ENCODE measurements at regions not wholly inside any gene's neighbourhood (a gene's known extent, or its start where the extent isn't known, plus 50 kb on each side); places are given as distances from the start of the nearest gene placed in this dataset.

DNA sequence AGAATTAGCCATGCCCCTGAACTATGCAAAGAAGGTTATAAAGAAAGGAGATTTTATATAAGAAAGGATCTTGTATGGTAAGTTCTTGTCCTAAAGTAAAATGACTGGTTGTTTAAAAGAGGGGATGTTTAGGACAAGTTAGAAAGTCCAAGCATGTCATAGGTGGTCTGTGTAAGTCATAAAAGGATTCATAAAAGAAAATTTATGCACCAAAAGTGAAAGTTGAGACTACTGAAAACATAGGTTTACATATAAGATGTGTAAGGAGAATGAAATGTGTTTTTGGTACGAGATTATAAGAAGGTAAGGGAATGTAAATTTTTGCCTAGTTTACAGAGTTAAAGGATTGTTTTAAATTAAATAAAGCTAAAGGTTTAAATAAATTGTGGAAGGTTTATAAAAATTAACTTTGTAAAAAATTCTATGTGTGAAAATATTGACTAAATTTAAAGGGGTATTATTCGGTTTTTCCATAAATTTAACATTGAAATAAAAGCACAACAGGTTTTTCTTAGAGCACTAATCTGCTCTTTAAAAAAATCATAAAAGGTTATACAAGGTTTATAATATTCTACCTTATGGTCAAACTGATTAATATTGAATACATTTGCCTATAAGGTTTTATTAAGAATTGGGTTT, 93.6 kb upstream of the UST start:
- Histone ChIP-seq H3K9ac (ENCODE audit: low read length) (no peak overlapping the region), H3K4me3 (ENCODE audit: low read depth, low read length) (no peak overlapping the region), H3K9me3 (ENCODE audit: control insufficient read depth, insufficient read depth, low read depth, low read length) (peaks cover 77% of the 10 kb centered on the region), H3K4me1 (ENCODE audit: control insufficient read depth, insufficient read depth, low read length) (no peaks in the 10 kb centered on the region), H3K27me3 (ENCODE audit: control insufficient read depth, insufficient read depth, low read length) (no peaks in the 10 kb centered on the region), H3K27ac (ENCODE audit: low read depth, low read length) (no peak overlapping the region), H3K36me3 (ENCODE audit: control insufficient read depth, insufficient read depth, low read length) (no peaks in the 10 kb centered on the region)

GRCh38 chr6:148657048-148657447, 89.8 kb upstream of the UST start:
- Histone ChIP-seq H3K36me3 (ENCODE audit: control insufficient read depth, insufficient read depth, low read length) (no peaks in the 10 kb centered on the region), H3K9me3 (ENCODE audit: control insufficient read depth, insufficient read depth, low read depth, low read length) (peaks cover 62% of the 10 kb centered on the region), H3K27ac (ENCODE audit: low read depth, low read length) (no peak overlapping the region), H3K9ac (ENCODE audit: low read length) (no peak overlapping the region), H3K4me1 (ENCODE audit: control insufficient read depth, insufficient read depth, low read length) (no peaks in the 10 kb centered on the region), H3K27me3 (ENCODE audit: control insufficient read depth, insufficient read depth, low read length) (no peaks in the 10 kb centered on the region), H3K4me3 (ENCODE audit: low read depth, low read length) (no peak overlapping the region)

GRCh38 chr6:148658681-148659430, 88.0 kb upstream of the UST start:
- H3K36me3 ChIP-seq (ENCODE audit: control insufficient read depth, insufficient read depth, low read length): no peaks in the 10 kb centered on the region
- H3K9me3 ChIP-seq (ENCODE audit: control insufficient read depth, insufficient read depth, low read depth, low read length): peaks cover 53% of the 10 kb centered on the region
- H3K4me3 ChIP-seq (ENCODE audit: low read depth, low read length): no peak overlapping the region
- H3K4me1 ChIP-seq (ENCODE audit: control insufficient read depth, insufficient read depth, low read length): no peaks in the 10 kb centered on the region
- H3K9ac ChIP-seq (ENCODE audit: low read length): no peak overlapping the region
- no peak overlapping the region for H3K27ac ChIP-seq (ENCODE audit: low read depth, low read length)
- no peaks in the 10 kb centered on the region for H3K27me3 ChIP-seq (ENCODE audit: control insufficient read depth, insufficient read depth, low read length)

- Histone ChIP-seq H3K9me3 (ENCODE audit: control insufficient read depth, insufficient read depth, low read depth, low read length) (peaks cover 46% of the 10 kb centered on the region), H3K9ac (ENCODE audit: low read length) (no peak overlapping the region), H3K27me3 (ENCODE audit: control insufficient read depth, insufficient read depth, low read length) (no peaks in the 10 kb centered on the region), H3K36me3 (ENCODE audit: control insufficient read depth, insufficient read depth, low read length) (no peaks in the 10 kb centered on the region), H3K27ac (ENCODE audit: low read depth, low read length) (no peak overlapping the region), H3K4me3 (ENCODE audit: low read depth, low read length) (no peak overlapping the region), H3K4me1 (ENCODE audit: control insufficient read depth, insufficient read depth, low read length) (peaks cover 4% of the 10 kb centered on the region)
These were observed 79.4 kb upstream of the UST start for GRCh38 chr6:148667395-148667794.

- no peak overlapping the region for H3K27ac ChIP-seq (ENCODE audit: low read depth, low read length)
- H3K9me3 ChIP-seq (ENCODE audit: control insufficient read depth, insufficient read depth, low read depth, low read length): peaks cover 36% of the 10 kb centered on the region
- H3K4me1 ChIP-seq (ENCODE audit: control insufficient read depth, insufficient read depth, low read length): peaks cover 4% of the 10 kb centered on the region
- H3K27me3 ChIP-seq (ENCODE audit: control insufficient read depth, insufficient read depth, low read length): no peaks in the 10 kb centered on the region
- H3K4me3 ChIP-seq (ENCODE audit: low read depth, low read length): no peak overlapping the region
- H3K9ac ChIP-seq (ENCODE audit: low read length): no peak overlapping the region
- H3K36me3 ChIP-seq (ENCODE audit: control insufficient read depth, insufficient read depth, low read length): no peaks in the 10 kb centered on the region
These were observed 75.7 kb upstream of the UST start for GRCh38 chr6:148671085-148671484.

DNA sequence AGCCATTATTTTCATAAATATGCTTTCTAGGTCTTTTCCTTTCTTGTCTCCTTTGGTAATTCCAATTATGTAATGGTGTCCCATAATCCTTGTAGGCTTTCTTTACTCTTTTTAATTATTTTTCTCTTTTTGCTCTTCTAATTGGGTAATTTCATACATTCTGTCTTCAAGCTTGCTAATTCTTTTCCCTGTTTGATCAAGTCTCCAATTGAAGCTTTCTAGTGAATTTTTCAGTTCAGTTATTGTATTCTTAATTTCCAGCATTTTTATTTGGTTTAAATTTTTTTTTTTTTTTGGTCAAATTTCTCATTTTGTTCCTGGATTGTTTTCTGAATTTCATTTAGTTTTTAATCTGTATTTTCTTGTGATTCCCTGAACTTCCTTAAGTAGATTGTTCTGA, 74.9 kb upstream of the UST start:
- Histone ChIP-seq H3K9ac (ENCODE audit: low read length) (no peak overlapping the region), H3K4me3 (ENCODE audit: low read depth, low read length) (no peak overlapping the region), H3K9me3 (ENCODE audit: control insufficient read depth, insufficient read depth, low read depth, low read length) (peaks cover 28% of the 10 kb centered on the region; the same call in 1 of the 2 replicates), H3K4me1 (ENCODE audit: control insufficient read depth, insufficient read depth, low read length) (peaks cover 4% of the 10 kb centered on the region), H3K27me3 (ENCODE audit: control insufficient read depth, insufficient read depth, low read length) (no peaks in the 10 kb centered on the region), H3K36me3 (ENCODE audit: control insufficient read depth, insufficient read depth, low read length) (no peaks in the 10 kb centered on the region), H3K27ac (ENCODE audit: low read depth, low read length) (no peak overlapping the region)

GRCh38 chr6:148674306-148674705, 72.5 kb upstream of the UST start:
- no peak overlapping the region for H3K4me3 ChIP-seq (ENCODE audit: low read depth, low read length)
- H3K9me3 ChIP-seq (ENCODE audit: control insufficient read depth, insufficient read depth, low read depth, low read length): peaks cover 32% of the 10 kb centered on the region
- peaks cover 4% of the 10 kb centered on the region for H3K4me1 ChIP-seq (ENCODE audit: control insufficient read depth, insufficient read depth, low read length)
- no peaks in the 10 kb centered on the region for H3K27me3 ChIP-seq (ENCODE audit: control insufficient read depth, insufficient read depth, low read length)
- no peak overlapping the region for H3K9ac ChIP-seq (ENCODE audit: low read length)
- H3K36me3 ChIP-seq (ENCODE audit: control insufficient read depth, insufficient read depth, low read length): 0 out of 2 replicates have a peak, but pooled peaks cover 2% of the 10 kb centered on the region
- H3K27ac ChIP-seq (ENCODE audit: low read depth, low read length): no peak overlapping the region

DNA sequence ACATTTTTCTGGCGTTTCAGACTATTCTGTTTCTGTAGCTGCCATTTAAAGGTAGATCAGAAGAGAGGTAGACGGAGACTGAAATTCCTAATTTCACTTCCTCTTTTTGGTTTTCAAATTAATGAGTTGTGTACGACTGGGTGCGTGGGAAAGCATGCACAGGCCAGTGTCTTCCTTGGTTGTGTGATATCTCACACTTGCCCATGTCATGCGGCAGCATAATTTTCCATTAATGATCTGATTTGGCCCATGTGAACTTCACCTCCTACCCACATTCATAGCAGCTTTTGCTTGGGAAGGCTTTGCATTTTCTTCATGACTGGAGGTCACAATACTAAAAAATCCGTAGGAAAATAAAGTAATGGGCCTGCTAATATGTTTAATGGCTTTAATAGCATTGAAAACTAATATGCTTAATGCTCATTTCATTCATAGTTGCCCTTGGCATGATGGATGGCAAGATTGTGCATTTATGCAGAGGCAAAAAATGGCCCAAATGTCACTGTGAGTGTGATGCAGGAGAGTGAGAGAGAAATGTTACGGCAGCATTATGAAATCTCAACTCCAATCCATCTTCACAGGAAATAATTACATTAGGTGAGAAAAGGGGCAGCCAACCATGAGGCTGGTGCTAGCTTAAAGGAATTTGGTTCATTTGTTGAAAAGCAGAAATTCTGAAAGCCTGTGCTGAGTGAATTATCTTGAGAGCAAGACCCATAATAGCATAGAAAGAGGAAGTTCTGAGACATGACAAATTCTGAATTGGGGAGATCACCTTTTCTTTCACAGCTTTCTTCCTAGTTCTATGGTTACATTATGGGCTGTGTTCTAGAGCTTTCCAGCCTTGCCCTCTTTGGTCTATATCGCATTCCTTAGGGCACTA, 69.0 kb upstream of the UST start:
- no peak overlapping the region for H3K27ac ChIP-seq (ENCODE audit: low read depth, low read length)
- no peak overlapping the region for H3K4me3 ChIP-seq (ENCODE audit: low read depth, low read length)
- H3K9ac ChIP-seq (ENCODE audit: low read length): no peak overlapping the region
- H3K4me1 ChIP-seq (ENCODE audit: control insufficient read depth, insufficient read depth, low read length): no peaks in the 10 kb centered on the region
- 0 out of 2 replicates have a peak, but pooled peaks cover 2% of the 10 kb centered on the region for H3K36me3 ChIP-seq (ENCODE audit: control insufficient read depth, insufficient read depth, low read length)
- H3K27me3 ChIP-seq (ENCODE audit: control insufficient read depth, insufficient read depth, low read length): no peaks in the 10 kb centered on the region
- H3K9me3 ChIP-seq (ENCODE audit: control insufficient read depth, insufficient read depth, low read depth, low read length): peaks cover 23% of the 10 kb centered on the region

GRCh38 chr6:148678682-148679081, 68.1 kb upstream of the UST start:
- Histone ChIP-seq H3K27ac (ENCODE audit: low read depth, low read length) (no peak overlapping the region), H3K9me3 (ENCODE audit: control insufficient read depth, insufficient read depth, low read depth, low read length) (peaks cover 27% of the 10 kb centered on the region), H3K36me3 (ENCODE audit: control insufficient read depth, insufficient read depth, low read length) (0 out of 2 replicates have a peak, but pooled peaks cover 2% of the 10 kb centered on the region), H3K27me3 (ENCODE audit: control insufficient read depth, insufficient read depth, low read length) (no peaks in the 10 kb centered on the region), H3K4me3 (ENCODE audit: low read depth, low read length) (no peak overlapping the region), H3K4me1 (ENCODE audit: control insufficient read depth, insufficient read depth, low read length) (no peaks in the 10 kb centered on the region), H3K9ac (ENCODE audit: low read length) (no peak overlapping the region)

GRCh38 chr6:148681666-148682065, 65.2 kb upstream of the UST start:
- Histone ChIP-seq H3K4me3 (ENCODE audit: low read depth, low read length) (no peak overlapping the region), H3K36me3 (ENCODE audit: control insufficient read depth, insufficient read depth, low read length) (0 out of 2 replicates have a peak, but pooled peaks cover 2% of the 10 kb centered on the region), H3K4me1 (ENCODE audit: control insufficient read depth, insufficient read depth, low read length) (no peaks in the 10 kb centered on the region), H3K27me3 (ENCODE audit: control insufficient read depth, insufficient read depth, low read length) (no peaks in the 10 kb centered on the region), H3K9me3 (ENCODE audit: control insufficient read depth, insufficient read depth, low read depth, low read length) (peaks cover 27% of the 10 kb centered on the region), H3K27ac (ENCODE audit: low read depth, low read length) (no peak overlapping the region), H3K9ac (ENCODE audit: low read length) (no peak overlapping the region)

DNA sequence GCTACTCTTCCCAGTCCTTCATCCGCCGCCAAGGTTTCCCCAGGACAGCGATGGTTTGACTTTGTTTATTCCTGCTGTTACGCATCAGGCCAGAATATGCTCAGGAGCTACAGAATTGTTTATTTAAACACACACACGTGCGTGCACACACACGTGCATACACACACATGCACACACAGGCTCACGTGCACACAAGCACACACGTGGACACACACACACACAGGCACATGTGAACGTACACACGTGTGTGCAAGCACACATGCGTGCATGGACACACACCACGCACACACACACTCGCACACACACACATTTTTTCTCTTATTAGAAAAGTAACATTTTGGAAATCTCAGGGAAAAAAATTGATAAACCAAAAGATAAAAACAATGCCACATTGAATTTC, 64.6 kb upstream of the UST start:
- H3K9me3 ChIP-seq (ENCODE audit: control insufficient read depth, insufficient read depth, low read depth, low read length): peaks cover 27% of the 10 kb centered on the region
- H3K9ac ChIP-seq (ENCODE audit: low read length): no peak overlapping the region
- H3K4me3 ChIP-seq (ENCODE audit: low read depth, low read length): no peak overlapping the region
- no peaks in the 10 kb centered on the region for H3K27me3 ChIP-seq (ENCODE audit: control insufficient read depth, insufficient read depth, low read length)
- 0 out of 2 replicates have a peak, but pooled peaks cover 2% of the 10 kb centered on the region for H3K36me3 ChIP-seq (ENCODE audit: control insufficient read depth, insufficient read depth, low read length)
- no peaks in the 10 kb centered on the region for H3K4me1 ChIP-seq (ENCODE audit: control insufficient read depth, insufficient read depth, low read length)
- H3K27ac ChIP-seq (ENCODE audit: low read depth, low read length): no peak overlapping the region

Data from HUES6 (cell line).